ENCODE measurements at regions not wholly inside any gene's neighbourhood (a gene's known extent, or its start where the extent isn't known, plus 50 kb on each side); places are given as distances from the start of the nearest gene placed in this dataset.

DNA sequence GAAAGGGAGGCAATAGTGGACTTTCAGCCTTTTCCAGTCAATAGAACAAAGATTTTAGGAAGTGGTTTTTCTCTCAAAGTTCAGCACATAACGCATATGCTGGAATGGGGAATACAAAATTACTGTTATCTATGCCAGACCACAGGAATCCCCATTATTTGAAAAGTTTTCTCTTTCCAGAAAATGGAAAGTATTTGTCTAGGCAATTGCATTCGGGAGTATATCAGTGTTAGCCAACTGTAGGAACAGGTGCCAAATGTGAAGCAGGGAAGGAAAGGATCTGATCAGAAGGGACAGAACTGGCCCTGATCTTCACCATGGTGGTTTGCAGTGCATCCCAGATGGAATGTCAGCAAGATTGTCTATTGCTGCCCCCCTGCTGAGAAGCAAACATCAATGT is 213.6 kb downstream of the CPE start:
- H3K4me3 Mint-ChIP-seq: no peak overlapping the region
- H3K36me3 Mint-ChIP-seq: no peaks in the 10 kb centered on the region
- H3K27me3 Mint-ChIP-seq (ENCODE audit: low read depth): peaks cover 5% of the 10 kb centered on the region
- no peak for TF ChIP-seq CTCF (IDR thresholded peaks at IDR 0.05; ENCODE audit: unreplicated experiment)
- DNase-seq (ENCODE audit: low spot score in 2 of 2, unreplicated experiment in 2 of 2): no peak
- no peaks in the 10 kb centered on the region for H3K9me3 Mint-ChIP-seq
- no peaks in the 10 kb centered on the region for H3K4me1 Mint-ChIP-seq
- no peak overlapping the region for H3K27ac Mint-ChIP-seq

- no peak overlapping the region for H3K27ac Mint-ChIP-seq
- H3K4me3 Mint-ChIP-seq: no peak overlapping the region
- no peak for TF ChIP-seq CTCF (IDR thresholded peaks at IDR 0.05; ENCODE audit: unreplicated experiment)
- H3K4me1 Mint-ChIP-seq: no peaks in the 10 kb centered on the region
- no peaks in the 10 kb centered on the region for H3K9me3 Mint-ChIP-seq
- no peaks in the 10 kb centered on the region for H3K36me3 Mint-ChIP-seq
- no peak for DNase-seq (ENCODE audit: low spot score in 2 of 2, unreplicated experiment in 2 of 2)
- peaks cover 1% of the 10 kb centered on the region for H3K27me3 Mint-ChIP-seq (ENCODE audit: low read depth)
These were observed 219.0 kb downstream of the CPE start for GRCh38 chr4:165597581-165598480.

- Mint-ChIP-seq H3K4me3 (no peak overlapping the region), H3K36me3 (no peaks in the 10 kb centered on the region), H3K4me1 (no peaks in the 10 kb centered on the region), H3K27ac (no peak overlapping the region), H3K9me3 (no peaks in the 10 kb centered on the region), H3K27me3 (ENCODE audit: low read depth) (peaks cover 5% of the 10 kb centered on the region)
- no peak for TF ChIP-seq CTCF (IDR thresholded peaks at IDR 0.05; ENCODE audit: unreplicated experiment)
- no peak for DNase-seq (ENCODE audit: low spot score in 2 of 2, unreplicated experiment in 2 of 2)
These were observed 222.3 kb downstream of the CPE start for GRCh38 chr4:165600959-165601683.

GRCh38 chr4:165602621-165603020 is 223.8 kb downstream of the CPE start:
- Mint-ChIP-seq H3K27me3 (ENCODE audit: low read depth) (peaks cover 5% of the 10 kb centered on the region), H3K36me3 (no peaks in the 10 kb centered on the region), H3K4me3 (no peak overlapping the region), H3K9me3 (no peaks in the 10 kb centered on the region), H3K27ac (no peak overlapping the region), H3K4me1 (no peaks in the 10 kb centered on the region)
- TF ChIP-seq CTCF (IDR thresholded peaks at IDR 0.05; ENCODE audit: unreplicated experiment): no peak
- DNase-seq (ENCODE audit: low spot score in 2 of 2, unreplicated experiment in 2 of 2): no peak

DNA sequence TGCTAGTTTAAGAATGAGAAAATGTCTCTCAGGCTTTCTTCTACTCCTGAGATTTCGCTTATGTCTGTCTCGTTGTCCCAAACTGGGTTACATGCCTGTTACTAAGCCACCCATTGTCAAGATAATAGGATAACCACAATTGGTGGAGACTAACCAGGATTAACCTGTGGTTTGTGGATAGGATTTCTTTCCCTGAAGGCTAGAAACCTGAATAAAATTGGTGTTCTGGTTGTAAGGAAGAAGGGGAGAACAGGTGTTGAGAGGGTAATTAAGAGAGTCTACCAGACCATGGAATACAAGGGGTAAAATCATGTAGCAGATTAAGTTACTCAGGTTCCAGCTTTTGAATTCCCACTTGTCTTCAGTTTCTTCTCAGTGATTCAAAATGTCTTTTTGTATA is 225.4 kb downstream of the CPE start:
- DNase-seq (ENCODE audit: low spot score in 2 of 2, unreplicated experiment in 2 of 2): no peak
- Mint-ChIP-seq H3K4me3 (no peak overlapping the region), H3K4me1 (no peaks in the 10 kb centered on the region), H3K9me3 (no peaks in the 10 kb centered on the region), H3K27me3 (ENCODE audit: low read depth) (peaks cover 9% of the 10 kb centered on the region), H3K36me3 (no peaks in the 10 kb centered on the region), H3K27ac (no peak overlapping the region)
- TF ChIP-seq CTCF (IDR thresholded peaks at IDR 0.05; ENCODE audit: unreplicated experiment): no peak
